ENCODE measurements at regions not wholly inside any gene's neighbourhood (a gene's known extent, or its start where the extent isn't known, plus 50 kb on each side); places are given as distances from the start of the nearest gene placed in this dataset.
"Not testable (repeated sequence)": the region's sequence is repeated elsewhere in the genome, so short reads cannot be mapped to it uniquely, and the experiment has no call there.

- Histone ChIP-seq H3K27ac (no peak overlapping the region), H3K4me1 (no peaks in the 10 kb centered on the region), H3K9me3 (no peaks in the 10 kb centered on the region), H3K4me2 (no peak overlapping the region), H3K4me3 (no peak overlapping the region)
- POLR2A ChIA-PET = no interaction called here
- ATAC-seq (no peak), DNase-seq (ENCODE audit: low read depth in 1 of 2, low spot score in 1 of 2) (no peak), FAIRE-seq (no peak)
- TF ChIP-seq RNF2 (IDR thresholded peaks at IDR 0.05; ENCODE audit: borderline replicate concordance, low read depth) = no peak
- no peak for TF ChIP-seq PHF8 (IDR thresholded peaks at IDR 0.05; ENCODE audit: borderline replicate concordance, low read depth)
- TF ChIP-seq RAD21 (conservative IDR thresholded peaks at IDR 0.05 in 1 of 2, IDR thresholded peaks at IDR 0.05 in 1 of 2) = no peak
- TF ChIP-seq BCL3 (IDR thresholded peaks at IDR 0.05) = no peak
- TF ChIP-seq EP300 (IDR thresholded peaks at IDR 0.05) = no peak
- no peak for TF ChIP-seq HEYL (CRISPR knock-in tag; IDR thresholded peaks at IDR 0.05)
- TF ChIP-seq MAFK (IDR thresholded peaks at IDR 0.05; ENCODE audit: partially characterized antibody) = no peak
- TF ChIP-seq MYC (IDR thresholded peaks at IDR 0.05; ENCODE audit: borderline replicate concordance, low read length) = no peak
- TF ChIP-seq USF2 (IDR thresholded peaks at IDR 0.05) = no peak
- no peak for TF ChIP-seq NFE2L2 (conservative IDR thresholded peaks at IDR 0.05; ENCODE audit: low read length)
- no peak for TF ChIP-seq CTCF (IDR thresholded peaks at IDR 0.05)
- TF ChIP-seq MAX (IDR thresholded peaks at IDR 0.05) = no peak
- TF ChIP-seq ELK1 (IDR thresholded peaks at IDR 0.05; ENCODE audit: low read depth, low read length) = no peak
- TF ChIP-seq EHF (CRISPR knock-in tag; IDR thresholded peaks at IDR 0.05) = no peak
- no peak for TF ChIP-seq BHLHE40 (IDR thresholded peaks at IDR 0.05; ENCODE audit: low read depth, low read length)
- CTCF ChIA-PET = no interaction called here
- WGBS (ENCODE audit: missing lambda C conversion rate) = 50% methylated on average over 1 of the region's 2 CpGs
These were observed 204.4 kb downstream of the OTOL1 start for GRCh38 chr3:161700998-161701397.

GRCh38 chr3:161707253-161707652 is 210.6 kb downstream of the OTOL1 start:
- H3K4me1 ChIP-seq; ATAC-seq; POLR2A ChIA-PET; CTCF ChIA-PET; H3K4me3 ChIP-seq; H3K9me3 ChIP-seq; FAIRE-seq; H3K4me2 ChIP-seq; H3K27ac ChIP-seq; DNase-seq (ENCODE audit: low read depth in 1 of 2, low spot score in 1 of 2): not testable (repeated sequence)
- WGBS (ENCODE audit: missing lambda C conversion rate) = 21% methylated on average over 5 of the region's 5 CpGs

GRCh38 chr3:161713731-161714130 is 217.1 kb downstream of the OTOL1 start:
- CTCF ChIA-PET = no interaction called here
- no peaks in the 10 kb centered on the region for H3K9me3 ChIP-seq
- TF ChIP-seq FOXS1 (CRISPR knock-in tag; IDR thresholded peaks at IDR 0.05) (no peak), RNF2 (IDR thresholded peaks at IDR 0.05; ENCODE audit: borderline replicate concordance, low read depth) (no peak), MAZ (IDR thresholded peaks at IDR 0.05; ENCODE audit: borderline replicate concordance, low read depth, low read length) (no peak), CEBPB (IDR thresholded peaks at IDR 0.05) (no peak), ELK1 (IDR thresholded peaks at IDR 0.05; ENCODE audit: low read depth, low read length) (no peak), KDM1A (IDR thresholded peaks at IDR 0.05; ENCODE audit: low read depth) (no peak), NFE2L2 (conservative IDR thresholded peaks at IDR 0.05; ENCODE audit: low read length) (no peak), PBX3 (IDR thresholded peaks at IDR 0.05) (no peak), PHF8 (IDR thresholded peaks at IDR 0.05; ENCODE audit: borderline replicate concordance, low read depth) (no peak), CBX2 (IDR thresholded peaks at IDR 0.05; ENCODE audit: borderline replicate concordance, low read depth) (no peak), CBX8 (IDR thresholded peaks at IDR 0.05) (no peak)

More at GRCh38 chr3:161713731-161714130, 217.1 kb downstream of the OTOL1 start:
- Histone ChIP-seq H3K27ac (no peak overlapping the region), H3K4me3 (no peak overlapping the region), H3K4me2 (no peak overlapping the region), H3K4me1 (no peaks in the 10 kb centered on the region)
- POLR2A ChIA-PET = interaction anchor here (0.6 kb wide), 1 partner anchor 360 kb away, joined by 3 read pairs; no protein-coding TSS in a partner anchor
- DNase-seq (ENCODE audit: low read depth in 1 of 2, low spot score in 1 of 2) (no peak), FAIRE-seq (no peak), ATAC-seq (no peak)

Data from A549 (cell line).